Endothelial cell of umbilical vein (primary cell): ENCODE measurements at regions not wholly inside any gene's neighbourhood (a gene's known extent, or its start where the extent isn't known, plus 50 kb on each side); places are given as distances from the start of the nearest gene placed in this dataset. TPM values are rescaled to one million over a fixed set of nuclear protein-coding genes. Genes with fewer than 3 reads are reported as not detected.

Experiments used
- small RNA-seq: library from RNA; depleted of rRNA; stranded (forward); fragments of <200 nt; gene quantifications from one replicate; pipeline ENCODE3, GENCODE V24; 2012; ENCODE audit warnings: low replicate concordance, low read depth; ENCODE audit not compliant: insufficient read depth, insufficient read length

Small RNA genes lying in the stretch of these regions (small RNA-seq; reads per million reads assigned to genes)
- gene RF00019 (not detected), gene RNA5SP318 (not detected), gene SNRPEP8 (not detected)
